Liver (tissue), 8 donors: ENCODE measurements at regions not wholly inside any gene's neighbourhood (a gene's known extent, or its start where the extent isn't known, plus 50 kb on each side); places are given as distances from the start of the nearest gene placed in this dataset.

Experiments used
- DNase-seq: peaks from one replicate; pipeline ENCODE4 v3.0.0-alpha.2; 2017; ENCODE audit warnings: low spot score
- H3K27ac ChIP-seq, 2 donors: one replicate each; pipeline ENCODE4 v1.7.0; 2013; ENCODE audit warnings: inconsistent platforms in 2 of 2, low read length in 2 of 2, control low read depth in 1 of 2, low read depth in 1 of 2, mild to moderate bottlenecking in 1 of 2
- H3K27me3 ChIP-seq, 4 donors: one replicate each; pipeline versions ENCODE4 v1.6.1 to v1.7.0; 2013; ENCODE audit warnings: low read length in 3 of 4, inconsistent platforms in 1 of 4, mild to moderate bottlenecking in 1 of 4, moderate library complexity in 1 of 4; ENCODE audit not compliant: control insufficient read depth in 4 of 4, insufficient read depth in 4 of 4
- H3K36me3 ChIP-seq, 4 donors: one replicate each; pipeline versions ENCODE4 v1.6.1 to v1.7.0; 2013; ENCODE audit warnings: low read length in 3 of 4, mild to moderate bottlenecking in 3 of 4, low read depth in 1 of 4, moderate library complexity in 1 of 4; ENCODE audit not compliant: control insufficient read depth in 4 of 4, insufficient read depth in 3 of 4
- H3K4me1 ChIP-seq, 4 donors: one replicate each; pipeline versions ENCODE4 v1.6.1 to v1.7.0; 2013; ENCODE audit warnings: low read length in 3 of 4, mild to moderate bottlenecking in 3 of 4, moderate library complexity in 1 of 4; ENCODE audit not compliant: control insufficient read depth in 4 of 4, insufficient read depth in 4 of 4
- H3K4me3 ChIP-seq, 3 donors: one replicate each; pipeline versions ENCODE4 v1.6.1 to v1.7.0; 2013; ENCODE audit warnings: low read length in 3 of 3, control low read depth in 1 of 3, low read depth in 1 of 3, mild to moderate bottlenecking in 1 of 3
- H3K9ac ChIP-seq, 2 donors: one replicate each; pipeline ENCODE4 v1.7.0; 2013; ENCODE audit warnings: low read length in 2 of 2, mild to moderate bottlenecking in 2 of 2, moderate library complexity in 2 of 2, control low read depth in 1 of 2, low read depth in 1 of 2
- H3K9me3 ChIP-seq, 4 donors: one replicate each; pipeline versions ENCODE4 v1.6.1 to v1.7.0; 2013; ENCODE audit warnings: low read length in 3 of 4; ENCODE audit not compliant: control insufficient read depth in 4 of 4
- ATF3 ChIP-seq: IDR thresholded peaks from 2 replicates; pipeline ENCODE4 v1.6.1; 2016; ENCODE audit warnings: antibody characterized with exemption
- CTCF ChIP-seq: fragments of 150-350 bp; IDR thresholded peaks from 2 replicates; pipeline ENCODE4 v1.5.1; 2017; ENCODE audit warnings: improper control_type of control experiment, low read depth, low read length; ENCODE audit not compliant: missing input control
- EGR1 ChIP-seq, 2 donors: IDR thresholded peaks; 2 replicates each; pipeline ENCODE4 v1.6.1; 2016 to 2018; ENCODE audit warnings: antibody characterized with exemption in 2 of 2, low read depth in 2 of 2
- FOXA2 ChIP-seq: IDR thresholded peaks from 2 replicates; pipeline ENCODE4 v1.6.1; 2016; ENCODE audit warnings: antibody characterized with exemption
- GABPA ChIP-seq, 2 donors: IDR thresholded peaks in 1 of 2; conservative IDR thresholded peaks in 1 of 2; 2 replicates each; pipeline ENCODE4 v1.6.1; 2016; ENCODE audit warnings: antibody characterized with exemption in 2 of 2, mild to moderate bottlenecking in 1 of 2, moderate library complexity in 1 of 2
- HNF4A ChIP-seq, 2 donors: conservative IDR thresholded peaks; 2 replicates each; pipeline ENCODE4 v1.6.1; 2016; ENCODE audit warnings: antibody characterized with exemption in 2 of 2, mild to moderate bottlenecking in 2 of 2
- HNF4G ChIP-seq: IDR thresholded peaks from 2 replicates; pipeline ENCODE4 v1.6.1; 2016; ENCODE audit warnings: antibody characterized with exemption
- JUND ChIP-seq, 2 donors: IDR thresholded peaks; 2 replicates each; pipeline ENCODE4 v1.6.1; 2016; ENCODE audit warnings: antibody characterized with exemption in 2 of 2
- MAX ChIP-seq: IDR thresholded peaks from 2 replicates; pipeline ENCODE4 v1.6.1; 2016; ENCODE audit warnings: antibody characterized with exemption
- NR2F2 ChIP-seq: IDR thresholded peaks from 2 replicates; pipeline ENCODE4 v1.6.1; 2016; ENCODE audit warnings: antibody characterized with exemption
- RAD21 ChIP-seq, 2 donors: IDR thresholded peaks; 2 replicates each; pipeline ENCODE4 v1.6.1; 2016; ENCODE audit warnings: antibody characterized with exemption in 2 of 2, mild to moderate bottlenecking in 2 of 2
- RXRA ChIP-seq, 2 donors: IDR thresholded peaks; 2 replicates each; pipeline ENCODE4 v1.6.1; 2017 to 2018; ENCODE audit warnings: antibody characterized with exemption in 2 of 2, mild to moderate bottlenecking in 1 of 2
- TAF1 ChIP-seq: conservative IDR thresholded peaks from 2 replicates; pipeline ENCODE4 v1.6.1; 2016; ENCODE audit warnings: antibody characterized with exemption, mild to moderate bottlenecking
- YY1 ChIP-seq: IDR thresholded peaks from 2 replicates; pipeline ENCODE4 v1.6.1; 2016; ENCODE audit warnings: antibody characterized with exemption, mild to moderate bottlenecking
- WGBS: extraction: QIAGEN DNeasy Blood & Tissue Kit; methylation state at CpG from one replicate; pipeline ENCODE4 v1.1.7; 2013; 5-methylcytosine and 5-hydroxymethylcytosine counted together
- donor health status: healthy.
- donor health status: healthy.
- donor health status: healthy.
- donor health status: healthy.
- donor health status: healthy.

- no peak for TF ChIP-seq HNF4G
- no peak for TF ChIP-seq CTCF
- TF ChIP-seq GABPA (IDR thresholded peaks at IDR 0.05 in 1 of 2, conservative IDR thresholded peaks at IDR 0.05 in 1 of 2): no peak
- TF ChIP-seq EGR1 (IDR thresholded peaks at IDR 0.05; ENCODE audit: low read depth in 2 of 2): no peak
- TF ChIP-seq TAF1: no peak
Measured at GRCh38 chr14:43535231-43535838, 971.7 kb downstream of the FSCB start (continued).

- DNase-seq: no peak
- WGBS: 93% methylated on average over 40 of the region's 40 CpGs
- H3K4me3 ChIP-seq: no peak overlapping the region
- H3K36me3 ChIP-seq: no peaks in the 10 kb centered on the region
- no peaks in the 10 kb centered on the region for H3K9me3 ChIP-seq
- H3K9ac ChIP-seq: no peak overlapping the region
- no peak overlapping the region for H3K27ac ChIP-seq
- no peak for TF ChIP-seq HNF4G
- TF ChIP-seq JUND (IDR thresholded peaks at IDR 0.05): no peak
- TF ChIP-seq MAX: no peak
- H3K27me3 ChIP-seq: no peaks in the 10 kb centered on the region
- H3K4me1 ChIP-seq: no peaks in the 10 kb centered on the region
Measured at GRCh38 chr14:43532825-43533416, 974.2 kb downstream of the FSCB start.

GRCh38 chr14:43528321-43528720, 978.8 kb downstream of the FSCB start:
- Histone ChIP-seq H3K4me1 (no peaks in the 10 kb centered on the region), H3K9ac (no peak overlapping the region), H3K36me3 (no peaks in the 10 kb centered on the region), H3K27ac (no peak overlapping the region), H3K4me3 (no peak overlapping the region), H3K9me3 (no peaks in the 10 kb centered on the region), H3K27me3 (no peaks in the 10 kb centered on the region)
- no peak for DNase-seq
- TF ChIP-seq JUND (IDR thresholded peaks at IDR 0.05): no peak
- no peak for TF ChIP-seq RXRA (IDR thresholded peaks at IDR 0.05)
- TF ChIP-seq TAF1: no peak
- TF ChIP-seq EGR1 (IDR thresholded peaks at IDR 0.05; ENCODE audit: low read depth in 2 of 2): no peak
- no peak for TF ChIP-seq RAD21 (IDR thresholded peaks at IDR 0.05)
- TF ChIP-seq NR2F2: no peak
- TF ChIP-seq MAX: no peak
- TF ChIP-seq GABPA (IDR thresholded peaks at IDR 0.05 in 1 of 2, conservative IDR thresholded peaks at IDR 0.05 in 1 of 2): no peak
- no peak for TF ChIP-seq HNF4G
- TF ChIP-seq ATF3: no peak
- TF ChIP-seq FOXA2: no peak
- no peak for TF ChIP-seq CTCF
- no peak for TF ChIP-seq YY1
- TF ChIP-seq HNF4A (conservative IDR thresholded peaks at IDR 0.05): no peak
- WGBS: 70% methylated on average over 5 of the region's 5 CpGs
